ENCODE measurements at regions not wholly inside any gene's neighbourhood (a gene's known extent, or its start where the extent isn't known, plus 50 kb on each side); places are given as distances from the start of the nearest gene placed in this dataset.

- H3K4me3 ChIP-seq (replicated peaks; ENCODE audit: low read depth, low read length) = no peak overlapping the region
- no peak for DNase-seq (ENCODE audit: extremely low read depth, low read depth)
- no peak for TF ChIP-seq CTCF (IDR thresholded peaks at IDR 0.05; ENCODE audit: low read depth, low read length, missing control alignments)
These were observed 257.6 kb upstream of the DOK6 start for GRCh38 chr18:69143084-69143483.

GRCh38 chr18:69152436-69152835 is 248.3 kb upstream of the DOK6 start:
- H3K4me3 ChIP-seq (replicated peaks; ENCODE audit: low read depth, low read length) = no peak overlapping the region
- no peak for TF ChIP-seq CTCF (IDR thresholded peaks at IDR 0.05; ENCODE audit: low read depth, low read length, missing control alignments)
- DNase-seq (ENCODE audit: extremely low read depth, low read depth) = no peak

GRCh38 chr18:69157906-69158305 is 242.8 kb upstream of the DOK6 start:
- no peak for DNase-seq (ENCODE audit: extremely low read depth, low read depth)
- no peak for TF ChIP-seq CTCF (IDR thresholded peaks at IDR 0.05; ENCODE audit: low read depth, low read length, missing control alignments)
- H3K4me3 ChIP-seq (replicated peaks; ENCODE audit: low read depth, low read length) = no peak overlapping the region

- H3K4me3 ChIP-seq (replicated peaks; ENCODE audit: low read depth, low read length) = no peak overlapping the region
- DNase-seq (ENCODE audit: extremely low read depth, low read depth) = no peak
- TF ChIP-seq CTCF (IDR thresholded peaks at IDR 0.05; ENCODE audit: low read depth, low read length, missing control alignments) = no peak
These were observed 241.7 kb upstream of the DOK6 start for GRCh38 chr18:69158944-69159343.

GRCh38 chr18:69161383-69162028 is 239.2 kb upstream of the DOK6 start:
- H3K4me3 ChIP-seq (replicated peaks; ENCODE audit: low read depth, low read length) = no peak overlapping the region
- no peak for TF ChIP-seq CTCF (IDR thresholded peaks at IDR 0.05; ENCODE audit: low read depth, low read length, missing control alignments)
- no peak for DNase-seq (ENCODE audit: extremely low read depth, low read depth)

- no peak overlapping the region for H3K4me3 ChIP-seq (replicated peaks; ENCODE audit: low read depth, low read length)
- no peak for DNase-seq (ENCODE audit: extremely low read depth, low read depth)
- no peak for TF ChIP-seq CTCF (IDR thresholded peaks at IDR 0.05; ENCODE audit: low read depth, low read length, missing control alignments)
These were observed 238.0 kb upstream of the DOK6 start for GRCh38 chr18:69162649-69163048.

GRCh38 chr18:69172046-69172445 is 228.6 kb upstream of the DOK6 start:
- no peak for TF ChIP-seq CTCF (IDR thresholded peaks at IDR 0.05; ENCODE audit: low read depth, low read length, missing control alignments)
- DNase-seq (ENCODE audit: extremely low read depth, low read depth) = no peak
- H3K4me3 ChIP-seq (replicated peaks; ENCODE audit: low read depth, low read length) = no peak overlapping the region
